HL-60 (cell line): ENCODE measurements at regions not wholly inside any gene's neighbourhood (a gene's known extent, or its start where the extent isn't known, plus 50 kb on each side); places are given as distances from the start of the nearest gene placed in this dataset.

Experiments
- GABPA ChIP-seq: IDR thresholded peaks from 2 replicates; pipeline ENCODE4 v1.6.1; 2012; ENCODE audit warnings: low read depth
- POLR2AphosphoS5 ChIP-seq: IDR thresholded peaks from 2 replicates; pipeline ENCODE4 v1.6.1; 2012; ENCODE audit warnings: low read depth
- SPI1 ChIP-seq: IDR thresholded peaks from 2 replicates; pipeline ENCODE4 v1.6.1; 2012; ENCODE audit warnings: low read depth, mild to moderate bottlenecking, borderline replicate concordance
- TF ChIP-seq, protein P1 (sequence below): IDR thresholded peaks from one replicate; pipeline ENCODE4 v1.5.1; 2011; ENCODE audit warnings: low read length, control low read depth, inconsistent platforms; ENCODE audit not compliant: insufficient read depth
- TF ChIP-seq, protein P2 (sequence below): IDR thresholded peaks from 2 replicates; pipeline ENCODE4 v1.6.1; 2012; ENCODE audit warnings: low read depth; ENCODE audit not compliant: insufficient replicate concordance

- TF ChIP-seq, protein P1, sequence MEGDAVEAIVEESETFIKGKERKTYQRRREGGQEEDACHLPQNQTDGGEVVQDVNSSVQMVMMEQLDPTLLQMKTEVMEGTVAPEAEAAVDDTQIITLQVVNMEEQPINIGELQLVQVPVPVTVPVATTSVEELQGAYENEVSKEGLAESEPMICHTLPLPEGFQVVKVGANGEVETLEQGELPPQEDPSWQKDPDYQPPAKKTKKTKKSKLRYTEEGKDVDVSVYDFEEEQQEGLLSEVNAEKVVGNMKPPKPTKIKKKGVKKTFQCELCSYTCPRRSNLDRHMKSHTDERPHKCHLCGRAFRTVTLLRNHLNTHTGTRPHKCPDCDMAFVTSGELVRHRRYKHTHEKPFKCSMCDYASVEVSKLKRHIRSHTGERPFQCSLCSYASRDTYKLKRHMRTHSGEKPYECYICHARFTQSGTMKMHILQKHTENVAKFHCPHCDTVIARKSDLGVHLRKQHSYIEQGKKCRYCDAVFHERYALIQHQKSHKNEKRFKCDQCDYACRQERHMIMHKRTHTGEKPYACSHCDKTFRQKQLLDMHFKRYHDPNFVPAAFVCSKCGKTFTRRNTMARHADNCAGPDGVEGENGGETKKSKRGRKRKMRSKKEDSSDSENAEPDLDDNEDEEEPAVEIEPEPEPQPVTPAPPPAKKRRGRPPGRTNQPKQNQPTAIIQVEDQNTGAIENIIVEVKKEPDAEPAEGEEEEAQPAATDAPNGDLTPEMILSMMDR: no peak
- TF ChIP-seq, protein P2, sequence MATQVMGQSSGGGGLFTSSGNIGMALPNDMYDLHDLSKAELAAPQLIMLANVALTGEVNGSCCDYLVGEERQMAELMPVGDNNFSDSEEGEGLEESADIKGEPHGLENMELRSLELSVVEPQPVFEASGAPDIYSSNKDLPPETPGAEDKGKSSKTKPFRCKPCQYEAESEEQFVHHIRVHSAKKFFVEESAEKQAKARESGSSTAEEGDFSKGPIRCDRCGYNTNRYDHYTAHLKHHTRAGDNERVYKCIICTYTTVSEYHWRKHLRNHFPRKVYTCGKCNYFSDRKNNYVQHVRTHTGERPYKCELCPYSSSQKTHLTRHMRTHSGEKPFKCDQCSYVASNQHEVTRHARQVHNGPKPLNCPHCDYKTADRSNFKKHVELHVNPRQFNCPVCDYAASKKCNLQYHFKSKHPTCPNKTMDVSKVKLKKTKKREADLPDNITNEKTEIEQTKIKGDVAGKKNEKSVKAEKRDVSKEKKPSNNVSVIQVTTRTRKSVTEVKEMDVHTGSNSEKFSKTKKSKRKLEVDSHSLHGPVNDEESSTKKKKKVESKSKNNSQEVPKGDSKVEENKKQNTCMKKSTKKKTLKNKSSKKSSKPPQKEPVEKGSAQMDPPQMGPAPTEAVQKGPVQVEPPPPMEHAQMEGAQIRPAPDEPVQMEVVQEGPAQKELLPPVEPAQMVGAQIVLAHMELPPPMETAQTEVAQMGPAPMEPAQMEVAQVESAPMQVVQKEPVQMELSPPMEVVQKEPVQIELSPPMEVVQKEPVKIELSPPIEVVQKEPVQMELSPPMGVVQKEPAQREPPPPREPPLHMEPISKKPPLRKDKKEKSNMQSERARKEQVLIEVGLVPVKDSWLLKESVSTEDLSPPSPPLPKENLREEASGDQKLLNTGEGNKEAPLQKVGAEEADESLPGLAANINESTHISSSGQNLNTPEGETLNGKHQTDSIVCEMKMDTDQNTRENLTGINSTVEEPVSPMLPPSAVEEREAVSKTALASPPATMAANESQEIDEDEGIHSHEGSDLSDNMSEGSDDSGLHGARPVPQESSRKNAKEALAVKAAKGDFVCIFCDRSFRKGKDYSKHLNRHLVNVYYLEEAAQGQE: no peak
- no peak for TF ChIP-seq POLR2AphosphoS5
- TF ChIP-seq GABPA: no peak
- no peak for TF ChIP-seq SPI1
Observed at GRCh38 chr5:39498278-39498952, 73.6 kb upstream of the DAB2 start.
